LNCaP clone FGC (cell line): ENCODE measurements at regions not wholly inside any gene's neighbourhood (a gene's known extent, or its start where the extent isn't known, plus 50 kb on each side); places are given as distances from the start of the nearest gene placed in this dataset.

Experiments used
- DNase-seq: peaks from one replicate; pipeline ENCODE4 v3.0.0-alpha.2; 2011; ENCODE audit warnings: low read depth
- H3K4me3 ChIP-seq: 2 replicates; pipeline ENCODE4 v1.5.1; 2011; ENCODE audit warnings: mild to moderate bottlenecking, low read depth, low read length, control low read depth
- TF ChIP-seq, protein P1 (sequence below): IDR thresholded peaks from 2 replicates; pipeline ENCODE4 v1.5.1; 2012; ENCODE audit warnings: mild to moderate bottlenecking; ENCODE audit not compliant: control insufficient read depth, insufficient read depth; ENCODE audit errors: extremely low read depth

DNA sequence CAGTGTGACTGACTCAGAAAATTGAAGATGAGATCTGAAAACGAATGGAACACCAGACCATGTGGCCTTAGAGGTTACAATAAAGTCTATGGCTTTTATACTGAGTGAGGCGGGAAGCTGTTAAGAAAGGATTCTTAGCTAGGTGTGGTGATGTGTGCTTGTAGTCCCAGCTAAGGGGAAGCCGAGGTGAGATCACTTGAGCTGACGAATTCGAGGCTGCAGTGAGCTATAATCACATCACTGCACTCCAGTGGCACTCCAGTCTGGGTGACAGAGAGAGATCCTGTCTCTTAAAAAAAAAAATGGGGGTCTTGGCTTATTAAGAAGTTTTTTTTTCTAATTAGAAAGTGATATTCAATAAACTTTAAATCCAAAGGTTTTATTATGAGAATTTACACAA lies 678.6 kb downstream of the TMTC2 start:
- no peak for DNase-seq
- H3K4me3 ChIP-seq, result no peak overlapping the region
- TF ChIP-seq, protein P1, sequence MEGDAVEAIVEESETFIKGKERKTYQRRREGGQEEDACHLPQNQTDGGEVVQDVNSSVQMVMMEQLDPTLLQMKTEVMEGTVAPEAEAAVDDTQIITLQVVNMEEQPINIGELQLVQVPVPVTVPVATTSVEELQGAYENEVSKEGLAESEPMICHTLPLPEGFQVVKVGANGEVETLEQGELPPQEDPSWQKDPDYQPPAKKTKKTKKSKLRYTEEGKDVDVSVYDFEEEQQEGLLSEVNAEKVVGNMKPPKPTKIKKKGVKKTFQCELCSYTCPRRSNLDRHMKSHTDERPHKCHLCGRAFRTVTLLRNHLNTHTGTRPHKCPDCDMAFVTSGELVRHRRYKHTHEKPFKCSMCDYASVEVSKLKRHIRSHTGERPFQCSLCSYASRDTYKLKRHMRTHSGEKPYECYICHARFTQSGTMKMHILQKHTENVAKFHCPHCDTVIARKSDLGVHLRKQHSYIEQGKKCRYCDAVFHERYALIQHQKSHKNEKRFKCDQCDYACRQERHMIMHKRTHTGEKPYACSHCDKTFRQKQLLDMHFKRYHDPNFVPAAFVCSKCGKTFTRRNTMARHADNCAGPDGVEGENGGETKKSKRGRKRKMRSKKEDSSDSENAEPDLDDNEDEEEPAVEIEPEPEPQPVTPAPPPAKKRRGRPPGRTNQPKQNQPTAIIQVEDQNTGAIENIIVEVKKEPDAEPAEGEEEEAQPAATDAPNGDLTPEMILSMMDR, result no peak

GRCh38 chr12:83361475-83361874 lies 674.8 kb downstream of the TMTC2 start:
- no peak overlapping the region for H3K4me3 ChIP-seq
- DNase-seq, result no peak
- TF ChIP-seq, protein P1, result no peak

DNA sequence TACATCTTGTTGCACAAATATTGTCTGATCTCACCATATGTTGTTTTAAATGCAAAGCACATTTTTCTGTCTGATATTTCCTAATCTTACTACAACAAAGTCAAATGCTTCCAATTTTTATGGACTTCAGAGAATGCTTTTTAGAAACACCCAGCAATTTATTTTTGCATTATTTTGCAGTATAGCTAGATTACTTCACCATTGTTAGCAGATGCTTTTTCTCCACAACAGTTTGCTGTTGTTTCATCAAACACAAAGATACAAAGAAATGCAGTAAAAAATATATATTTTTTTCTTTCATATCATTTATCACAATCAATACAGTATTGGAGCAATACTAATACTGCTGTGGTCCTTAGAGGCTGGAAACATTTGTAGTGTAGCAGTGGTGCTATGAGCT lies 674.4 kb downstream of the TMTC2 start:
- TF ChIP-seq, protein P1, result no peak
- no peak overlapping the region for H3K4me3 ChIP-seq
- DNase-seq, result no peak

DNA sequence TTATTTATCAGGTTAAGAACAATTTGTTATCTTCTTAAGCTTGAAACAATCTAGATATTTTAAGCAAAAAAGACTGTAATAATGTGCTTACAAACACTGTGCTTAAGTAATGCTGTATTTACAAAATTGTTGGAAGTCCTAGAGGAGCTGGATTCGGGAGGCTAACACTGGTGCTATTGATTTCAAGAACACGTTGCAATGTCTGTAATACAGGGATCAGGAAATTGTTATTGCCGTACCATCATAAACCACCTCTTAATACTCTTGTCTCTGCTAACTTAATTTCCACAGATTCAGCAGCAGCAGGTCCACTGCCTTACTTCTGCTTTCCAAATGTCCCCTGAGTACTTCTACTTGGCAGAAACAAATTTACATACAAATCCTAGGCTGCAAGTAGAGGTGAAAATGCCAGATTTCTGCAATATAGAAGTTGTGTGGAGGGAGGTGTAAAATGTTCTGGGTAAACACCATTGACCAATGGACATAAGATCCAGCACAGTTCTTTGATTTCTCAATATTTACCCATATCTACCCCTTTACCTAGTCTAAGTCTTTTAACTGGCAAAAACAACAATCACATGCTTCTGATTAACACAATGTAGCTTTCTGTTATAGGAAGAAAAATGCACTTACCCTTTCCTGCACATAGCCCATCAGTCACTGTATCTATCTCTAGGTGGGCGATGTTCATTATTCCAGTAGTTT lies 663.4 kb downstream of the TMTC2 start:
- no peak for DNase-seq
- TF ChIP-seq, protein P1, result no peak
- H3K4me3 ChIP-seq, result no peak overlapping the region

DNA sequence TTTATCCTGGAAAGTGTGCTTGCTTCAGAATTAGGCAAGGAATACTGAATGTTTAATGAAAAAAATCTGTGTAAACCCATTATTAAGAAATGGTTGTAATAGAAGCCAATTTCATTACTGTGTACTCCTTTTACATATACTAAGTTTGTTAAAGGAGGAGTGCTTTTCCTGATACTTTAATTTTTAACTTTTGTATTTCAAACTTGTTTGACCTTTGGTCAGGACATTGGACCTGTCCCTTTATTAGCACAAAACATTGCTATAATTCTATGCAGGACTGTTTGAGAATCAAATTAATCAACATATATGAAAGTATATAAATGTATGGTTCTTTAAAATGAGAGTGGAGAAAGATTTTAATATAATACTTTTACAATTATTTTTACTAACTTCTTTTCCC lies 659.6 kb downstream of the TMTC2 start:
- H3K4me3 ChIP-seq, result no peak overlapping the region
- DNase-seq, result no peak
- TF ChIP-seq, protein P1, result no peak

GRCh38 chr12:83343767-83344166 lies 657.1 kb downstream of the TMTC2 start:
- H3K4me3 ChIP-seq, result no peak overlapping the region
- TF ChIP-seq, protein P1, result no peak
- no peak for DNase-seq

- H3K4me3 ChIP-seq, result no peak overlapping the region
- DNase-seq, result no peak
- TF ChIP-seq, protein P1, result no peak
These were observed 649.0 kb downstream of the TMTC2 start for GRCh38 chr12:83335748-83336147.
